Effector memory CD8-positive, alpha-beta T cell (primary cell): ENCODE measurements at regions not wholly inside any gene's neighbourhood (a gene's known extent, or its start where the extent isn't known, plus 50 kb on each side); places are given as distances from the start of the nearest gene placed in this dataset.

Experiments used
- ATAC-seq: fragments of 150-1000 bp; cut with Tn5 transposase; replicated peaks from 2 replicates; pipeline ENCODE4 v1.10.0; 2021; ENCODE audit warnings: mild to moderate bottlenecking, moderate library complexity
- DNase-seq, 3 experiments: peaks; one replicate each; pipeline ENCODE4 v3.0.0; 2021
- H3K27ac Mint-ChIP-seq, 2 donors: one replicate each; pipeline ENCODE4 v1.8.0; 2022; ENCODE audit warnings: mild to moderate bottlenecking in 2 of 2, mixed read lengths in 2 of 2, moderate library complexity in 2 of 2
- H3K27me3 Mint-ChIP-seq, 2 donors: one replicate each; pipeline ENCODE4 v1.8.0; 2022; ENCODE audit warnings: mixed read lengths in 2 of 2
- H3K36me3 Mint-ChIP-seq: one replicate; pipeline ENCODE4 v1.8.0; 2022; ENCODE audit warnings: mild to moderate bottlenecking, moderate library complexity, mixed read lengths; ENCODE audit not compliant: insufficient read depth
- H3K4me1 Mint-ChIP-seq, 2 donors: one replicate each; pipeline ENCODE4 v1.8.0; 2022; ENCODE audit warnings: low read depth in 2 of 2, mixed read lengths in 2 of 2
- H3K4me3 Mint-ChIP-seq, 2 donors: one replicate each; pipeline ENCODE4 v1.8.0; 2022; ENCODE audit warnings: mild to moderate bottlenecking in 2 of 2, mixed read lengths in 2 of 2, moderate library complexity in 2 of 2
- H3K9me3 Mint-ChIP-seq, 2 donors: one replicate each; pipeline ENCODE4 v1.8.0; 2022; ENCODE audit warnings: mixed read lengths in 2 of 2

DNA sequence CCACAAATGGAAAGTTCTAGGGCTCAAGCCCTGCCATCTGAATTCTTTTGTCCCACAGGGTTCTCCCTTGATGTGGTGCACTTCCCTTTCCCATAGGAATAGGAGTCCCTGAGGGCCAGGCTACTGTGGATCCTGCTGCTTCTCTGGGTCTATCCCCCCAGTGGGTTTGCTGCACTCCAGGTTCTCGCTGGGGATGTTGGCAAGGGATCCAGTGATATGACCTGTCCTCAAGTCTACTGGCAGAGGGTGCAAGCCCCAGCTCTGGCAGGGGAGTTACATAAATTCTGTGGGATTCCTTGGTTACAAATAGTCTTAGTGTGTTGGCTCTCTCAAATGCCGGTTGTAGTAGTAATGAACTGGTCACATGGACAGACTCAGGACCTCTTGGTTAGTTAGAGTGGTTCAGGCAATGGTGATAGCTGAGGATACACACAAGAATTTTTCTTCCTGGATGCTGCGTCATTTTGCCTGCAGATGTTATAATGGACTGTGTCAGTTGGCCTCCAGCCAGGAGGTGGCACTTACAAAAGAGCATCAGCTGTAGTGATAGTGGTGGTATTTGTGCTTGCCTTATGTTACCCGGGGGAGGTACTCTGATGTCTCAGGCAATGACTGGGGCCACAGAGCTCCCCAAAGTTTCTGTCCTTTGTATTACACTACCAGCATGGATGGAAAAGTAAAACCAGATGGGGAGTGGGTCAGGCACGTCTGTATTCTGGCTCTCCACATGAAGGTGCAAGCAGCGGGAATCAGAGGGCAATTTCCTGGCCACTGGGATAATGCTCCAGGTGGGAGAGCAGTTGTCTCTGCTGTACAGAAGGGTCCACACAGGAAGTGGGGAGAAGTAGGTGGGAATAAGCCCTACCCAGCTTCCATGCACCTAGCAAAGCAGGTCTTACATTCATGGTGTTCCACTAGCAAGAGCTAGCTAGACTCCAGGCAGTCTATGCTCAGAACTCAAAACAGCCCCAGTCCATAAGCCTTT lies 267.9 kb downstream of the SOX11 start:
- H3K9me3 Mint-ChIP-seq: peaks cover 4 to 21% of the 10 kb centered on the region in 2 donors
- no peak overlapping the region for H3K4me3 Mint-ChIP-seq
- no peaks in the 10 kb centered on the region for H3K27me3 Mint-ChIP-seq
- no peak for ATAC-seq
- peaks cover 2% of the 10 kb centered on the region for H3K36me3 Mint-ChIP-seq
- H3K27ac Mint-ChIP-seq: no peak overlapping the region
- no peaks in the 10 kb centered on the region for H3K4me1 Mint-ChIP-seq
- no peak for DNase-seq

DNA sequence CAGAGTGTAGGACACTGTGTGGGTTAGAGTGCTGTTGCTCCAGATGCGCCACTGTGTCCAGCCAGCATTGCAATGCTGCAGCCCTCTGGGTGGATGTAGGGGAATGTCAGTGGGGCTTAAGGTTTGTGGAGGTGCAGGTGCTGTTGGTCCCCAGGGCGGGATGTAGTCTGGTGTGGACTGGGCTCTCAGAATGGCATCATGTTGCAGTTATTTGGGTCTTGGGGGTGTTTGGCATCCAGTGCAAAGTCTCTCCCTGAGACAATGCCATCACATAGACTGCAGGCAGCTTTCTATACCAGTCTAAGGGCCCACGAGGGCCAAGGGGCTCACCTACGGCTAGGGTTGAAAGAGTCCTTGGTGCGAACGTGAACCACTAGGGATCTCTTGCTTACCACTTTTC lies 275.3 kb downstream of the SOX11 start:
- H3K27me3 Mint-ChIP-seq: no peaks in the 10 kb centered on the region
- H3K4me3 Mint-ChIP-seq: no peak overlapping the region
- peaks cover 4 to 13% of the 10 kb centered on the region in 2 donors for H3K9me3 Mint-ChIP-seq
- H3K4me1 Mint-ChIP-seq: no peaks in the 10 kb centered on the region
- H3K36me3 Mint-ChIP-seq: no peaks in the 10 kb centered on the region
- no peak overlapping the region for H3K27ac Mint-ChIP-seq
- DNase-seq (no peak), ATAC-seq (no peak)

DNA sequence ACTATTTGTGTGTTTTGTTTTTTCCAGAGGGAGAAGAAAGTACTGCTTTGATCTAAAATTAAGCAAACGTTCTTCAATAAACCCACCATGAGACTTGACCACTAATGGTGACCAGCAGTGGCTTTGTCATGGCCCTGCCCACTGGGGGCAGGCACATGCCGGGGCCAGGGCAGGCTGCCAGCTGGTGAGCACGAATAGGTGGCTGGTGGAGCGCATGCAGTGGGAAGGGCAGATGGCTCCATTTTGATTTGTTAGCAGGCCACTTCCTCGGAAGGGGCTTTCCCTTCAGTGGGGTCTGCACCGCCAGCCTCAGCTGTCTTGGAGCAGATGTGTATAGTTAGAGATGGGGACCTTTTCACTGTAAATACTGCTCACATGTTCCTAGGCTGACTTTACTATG lies 277.1 kb downstream of the SOX11 start:
- H3K9me3 Mint-ChIP-seq: peaks cover 4 to 13% of the 10 kb centered on the region in 2 donors
- no peak for ATAC-seq
- no peak overlapping the region for H3K4me3 Mint-ChIP-seq

DNA sequence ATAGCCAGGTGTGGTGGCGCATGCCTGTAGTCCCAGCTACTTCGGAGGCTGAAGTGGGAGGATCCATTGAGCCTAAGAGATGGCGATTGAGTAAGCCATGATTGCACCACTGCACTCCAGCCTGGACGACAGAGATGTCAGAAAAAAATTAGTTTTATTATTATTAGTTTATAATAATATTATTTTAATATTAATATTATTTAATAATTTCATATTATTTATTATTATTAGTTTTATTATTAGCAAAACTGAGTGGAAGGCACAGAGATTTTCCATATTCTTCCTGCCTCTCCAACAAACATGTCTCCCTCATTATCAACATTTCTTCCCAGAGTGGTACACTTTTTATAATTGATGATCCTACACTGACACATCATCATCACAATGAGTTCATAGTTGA lies 278.2 kb downstream of the SOX11 start:
- DNase-seq: no peak
- Mint-ChIP-seq H3K36me3 (no peaks in the 10 kb centered on the region), H3K4me1 (no peaks in the 10 kb centered on the region), H3K27ac (no peak overlapping the region), H3K4me3 (no peak overlapping the region), H3K27me3 (no peaks in the 10 kb centered on the region), H3K9me3 (peaks cover 5 to 13% of the 10 kb centered on the region in 2 donors)
- no peak for ATAC-seq

More for the DNA sequence above, 277.1 kb downstream of the SOX11 start:
- no peaks in the 10 kb centered on the region for H3K4me1 Mint-ChIP-seq
- H3K36me3 Mint-ChIP-seq: no peaks in the 10 kb centered on the region
- no peak for DNase-seq
- no peaks in the 10 kb centered on the region for H3K27me3 Mint-ChIP-seq
- H3K27ac Mint-ChIP-seq: no peak overlapping the region

DNA sequence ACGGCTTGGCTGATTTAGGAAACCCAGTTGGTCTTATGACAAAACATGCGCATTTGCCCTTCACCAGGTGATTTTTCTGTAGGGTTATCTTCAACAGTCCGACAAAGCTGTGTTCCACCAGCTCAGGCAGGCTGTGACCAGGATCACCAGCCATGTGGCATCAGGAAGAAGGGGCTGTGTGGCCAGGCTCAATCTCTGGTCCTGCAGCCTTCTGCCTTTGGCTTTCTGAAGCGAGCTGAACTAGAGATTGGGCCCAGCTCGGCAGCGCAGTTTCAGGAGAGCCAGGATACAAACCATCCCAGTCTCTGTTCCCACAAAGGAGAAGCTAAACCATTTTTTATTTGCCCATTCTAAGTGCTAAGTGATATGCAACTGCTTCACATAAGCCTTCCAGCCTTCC lies 282.3 kb downstream of the SOX11 start:
- Mint-ChIP-seq H3K27me3 (no peaks in the 10 kb centered on the region), H3K36me3 (no peaks in the 10 kb centered on the region), H3K4me1 (no peaks in the 10 kb centered on the region), H3K9me3 (peaks cover 4 to 18% of the 10 kb centered on the region in 2 donors), H3K4me3 (no peak overlapping the region), H3K27ac (no peak overlapping the region)
- no peak for DNase-seq
- ATAC-seq: no peak

DNA sequence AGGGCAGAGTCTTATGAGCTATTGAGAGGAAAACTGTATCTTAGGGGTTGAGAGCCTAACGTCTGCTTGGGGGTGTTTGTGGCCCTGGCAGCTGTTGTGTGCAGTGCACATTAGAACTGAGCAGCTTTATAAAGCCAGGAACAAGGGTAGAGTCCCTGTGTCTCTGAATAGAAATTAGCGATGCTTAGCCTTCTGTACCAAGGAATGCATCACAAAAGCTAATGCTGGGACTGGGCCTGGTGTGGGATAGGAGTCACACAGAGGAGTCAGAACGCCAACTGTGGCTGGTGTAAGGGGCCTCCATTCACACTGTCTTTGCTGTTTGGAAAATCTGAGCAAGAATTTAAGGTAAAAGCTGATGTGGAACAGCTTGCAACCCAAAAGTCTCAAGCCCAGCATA lies 283.2 kb downstream of the SOX11 start:
- no peaks in the 10 kb centered on the region for H3K36me3 Mint-ChIP-seq
- no peaks in the 10 kb centered on the region for H3K4me1 Mint-ChIP-seq
- no peak for ATAC-seq

DNA sequence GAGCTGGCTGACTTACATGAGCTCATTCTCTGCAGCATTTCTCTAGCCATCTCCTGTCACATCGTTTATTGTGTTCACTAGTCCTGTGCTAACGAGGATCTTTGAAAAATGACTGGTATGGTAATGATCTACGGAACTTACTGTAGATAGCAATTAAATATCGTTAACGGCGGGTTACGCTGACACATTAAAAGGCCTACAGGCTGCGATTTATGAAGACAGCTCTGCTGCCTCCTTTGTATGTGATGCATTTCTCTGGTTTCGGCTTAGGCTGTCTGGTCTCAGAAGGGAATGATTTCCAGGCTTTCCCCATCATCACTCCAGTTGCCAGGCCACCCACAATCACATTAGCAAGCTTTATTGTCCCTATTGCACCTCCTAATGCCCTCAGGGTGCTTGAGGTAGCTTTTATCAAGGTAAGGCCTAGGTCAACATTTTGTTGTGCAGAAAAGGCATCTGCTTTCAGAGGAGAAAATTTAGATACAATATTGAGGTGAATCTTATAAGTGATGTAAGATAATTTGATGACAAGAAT lies 284.4 kb downstream of the SOX11 start:
- no peak for ATAC-seq
- peaks cover 4 to 12% of the 10 kb centered on the region in 2 donors for H3K9me3 Mint-ChIP-seq
- no peak overlapping the region for H3K27ac Mint-ChIP-seq
- no peak overlapping the region for H3K4me3 Mint-ChIP-seq
- H3K36me3 Mint-ChIP-seq: no peaks in the 10 kb centered on the region
- DNase-seq: no peak
- H3K4me1 Mint-ChIP-seq: no peaks in the 10 kb centered on the region
- no peaks in the 10 kb centered on the region for H3K27me3 Mint-ChIP-seq

More for the DNA sequence above, 283.2 kb downstream of the SOX11 start:
- peaks cover 4 to 17% of the 10 kb centered on the region in 2 donors for H3K9me3 Mint-ChIP-seq
- H3K4me3 Mint-ChIP-seq: no peak overlapping the region
- no peaks in the 10 kb centered on the region for H3K27me3 Mint-ChIP-seq
- no peak for DNase-seq
- H3K27ac Mint-ChIP-seq: no peak overlapping the region

DNA sequence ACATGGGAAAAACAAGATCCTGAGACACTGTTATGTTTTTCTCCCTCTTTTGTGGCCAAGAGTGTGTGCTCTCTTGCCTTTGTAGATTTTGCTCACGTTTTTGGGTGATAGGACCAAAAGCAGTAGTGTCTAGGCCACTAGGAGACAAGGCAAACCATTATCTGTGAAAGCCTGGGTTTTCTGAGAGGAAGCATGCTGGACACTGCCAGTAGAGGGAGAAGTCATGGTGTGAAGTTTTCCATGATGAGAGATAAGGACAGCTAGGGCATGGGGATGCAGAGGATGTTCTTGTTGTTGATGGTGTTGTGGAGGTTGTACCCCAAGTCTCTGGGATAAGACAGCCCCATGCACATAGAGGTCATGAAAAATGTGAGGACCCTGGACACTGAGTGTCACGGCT lies 285.3 kb downstream of the SOX11 start:
- peaks cover 4 to 12% of the 10 kb centered on the region in 2 donors for H3K9me3 Mint-ChIP-seq
- no peaks in the 10 kb centered on the region for H3K36me3 Mint-ChIP-seq
- no peak overlapping the region for H3K27ac Mint-ChIP-seq
- no peak for ATAC-seq
- no peak for DNase-seq
- no peaks in the 10 kb centered on the region for H3K4me1 Mint-ChIP-seq
- no peak overlapping the region for H3K4me3 Mint-ChIP-seq
- no peaks in the 10 kb centered on the region for H3K27me3 Mint-ChIP-seq

DNA sequence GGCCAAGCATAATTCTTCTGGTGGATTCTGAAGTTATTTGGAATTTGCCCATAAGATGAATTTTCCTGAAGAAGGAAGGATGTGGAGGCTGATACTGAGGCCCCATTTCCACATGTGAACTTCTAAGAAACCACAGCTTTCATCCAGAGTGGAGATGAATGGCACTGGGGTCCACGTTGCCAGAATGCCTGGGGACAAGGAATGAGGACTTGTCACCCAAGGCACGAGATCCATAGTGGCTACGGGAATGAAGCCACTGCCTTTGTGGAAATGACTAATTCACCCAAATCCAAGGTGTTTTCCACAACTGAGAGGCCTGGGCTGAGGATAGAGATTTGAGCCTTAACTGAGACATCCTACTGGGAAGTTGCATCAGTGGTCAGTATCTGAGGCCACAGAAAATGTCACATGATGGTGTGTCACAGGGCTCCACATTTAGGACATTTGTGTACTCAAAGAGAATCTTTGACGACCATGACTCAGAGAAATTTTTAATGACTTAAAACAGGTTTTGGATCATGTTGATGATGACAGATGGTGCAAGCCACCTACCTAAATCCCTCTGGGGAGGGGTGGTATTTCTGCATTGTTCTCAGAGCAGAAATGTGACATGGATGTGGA lies 286.1 kb downstream of the SOX11 start:
- Mint-ChIP-seq H3K27ac (no peak overlapping the region), H3K4me1 (no peaks in the 10 kb centered on the region), H3K36me3 (no peaks in the 10 kb centered on the region), H3K27me3 (no peaks in the 10 kb centered on the region), H3K9me3 (peaks cover 4 to 12% of the 10 kb centered on the region in 2 donors), H3K4me3 (no peak overlapping the region)
- DNase-seq: no peak
- no peak for ATAC-seq

DNA sequence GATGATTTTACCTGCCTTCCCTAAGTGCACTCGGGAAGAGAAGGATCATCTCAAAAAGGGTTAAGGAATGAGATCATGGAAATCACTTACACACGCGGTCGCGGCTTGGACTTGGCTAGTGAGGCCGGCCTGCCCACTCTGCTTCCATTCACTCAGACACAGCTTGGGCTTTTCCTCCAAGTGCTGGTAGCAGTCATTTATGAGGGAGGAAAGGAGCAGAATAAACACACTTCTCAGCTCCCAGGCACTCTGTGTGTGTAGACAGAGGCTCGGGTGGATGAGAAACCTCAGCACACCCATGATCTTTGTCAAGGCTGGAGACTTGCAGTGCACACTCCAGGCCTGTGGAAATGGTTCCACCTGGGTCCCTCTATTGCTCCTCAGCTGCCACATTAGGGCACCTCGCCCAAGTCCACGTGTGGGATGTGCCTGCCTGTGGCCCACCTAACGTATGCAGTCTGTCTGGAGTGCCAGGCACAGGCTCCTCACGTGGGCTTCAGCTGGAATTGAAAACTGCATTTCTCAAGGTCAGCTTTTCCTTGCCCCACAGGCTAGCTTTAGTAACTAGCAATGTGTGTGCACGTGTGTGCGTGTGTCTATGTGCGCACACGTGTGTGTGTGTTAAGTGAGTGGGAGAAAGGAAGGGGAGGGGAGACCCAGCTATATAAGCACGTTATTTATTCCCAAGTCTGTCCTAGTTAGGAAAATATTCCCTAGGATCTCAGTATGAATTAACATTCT lies 288.4 kb downstream of the SOX11 start:
- no peak for DNase-seq
- H3K27me3 Mint-ChIP-seq: no peaks in the 10 kb centered on the region
- peaks cover 2 to 18% of the 10 kb centered on the region in 2 donors for H3K9me3 Mint-ChIP-seq
- H3K27ac Mint-ChIP-seq: no peak overlapping the region
- no peak overlapping the region for H3K4me3 Mint-ChIP-seq
- H3K4me1 Mint-ChIP-seq: no peaks in the 10 kb centered on the region
- no peak for ATAC-seq
- H3K36me3 Mint-ChIP-seq: no peaks in the 10 kb centered on the region

DNA sequence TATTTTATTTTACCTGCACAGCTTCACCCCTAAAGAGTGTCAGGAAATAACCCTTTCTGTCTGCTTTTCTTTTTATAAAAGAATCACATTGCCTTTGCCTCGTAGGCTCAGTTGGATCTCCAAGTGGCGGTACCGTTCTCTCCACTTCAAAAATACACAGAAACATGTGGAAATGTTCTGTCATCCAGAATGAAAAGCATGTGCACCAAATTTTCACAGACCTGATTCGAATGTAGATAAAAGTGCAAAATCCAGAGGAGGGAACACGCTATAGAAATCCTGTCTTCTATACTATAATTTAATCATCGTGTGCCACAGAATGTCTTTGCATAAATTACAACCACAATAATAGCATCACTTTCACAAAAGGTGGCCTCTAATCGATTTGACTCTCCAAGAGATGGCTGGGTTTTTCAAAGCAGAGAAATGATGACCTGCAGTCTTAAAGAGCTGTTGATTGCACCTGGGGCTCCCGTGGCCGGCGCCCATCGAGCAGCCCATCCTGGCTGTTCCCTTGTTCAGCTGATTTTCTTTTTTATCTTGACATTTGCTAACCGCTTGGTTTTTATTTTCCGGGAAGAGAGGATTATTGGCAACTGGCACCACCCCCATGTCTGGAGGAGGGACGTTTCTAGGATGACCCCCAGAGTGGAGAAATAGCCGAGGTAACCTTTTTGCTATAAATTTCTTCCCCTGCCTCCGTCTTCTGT lies 290.2 kb downstream of the SOX11 start:
- Mint-ChIP-seq H3K9me3 (peaks cover 0 to 18% of the 10 kb centered on the region in 2 donors), H3K36me3 (no peaks in the 10 kb centered on the region), H3K27ac (no peak overlapping the region), H3K4me3 (no peak overlapping the region), H3K4me1 (no peaks in the 10 kb centered on the region), H3K27me3 (no peaks in the 10 kb centered on the region)
- ATAC-seq (no peak), DNase-seq (no peak)

DNA sequence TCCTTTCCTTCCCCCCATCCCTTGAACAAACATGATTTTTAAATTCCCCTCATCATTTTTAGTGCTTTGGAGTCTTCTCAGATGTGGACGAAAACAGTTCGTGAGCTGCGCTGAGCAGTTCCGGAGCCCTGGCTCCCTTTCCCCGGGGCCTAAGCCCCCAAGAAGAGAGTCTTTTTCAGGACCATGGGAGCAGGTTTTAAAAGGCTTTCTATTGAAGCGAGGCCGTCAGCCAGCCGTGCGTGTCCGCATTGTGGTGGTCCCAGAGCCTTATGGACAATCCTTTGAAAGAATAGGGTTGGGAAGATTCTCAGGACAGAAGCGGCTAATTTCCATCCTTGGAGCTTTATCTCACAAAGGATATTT lies 290.7 kb downstream of the SOX11 start:
- Mint-ChIP-seq H3K36me3 (no peaks in the 10 kb centered on the region), H3K4me3 (no peak overlapping the region), H3K27me3 (no peaks in the 10 kb centered on the region), H3K9me3 (peaks cover 0 to 18% of the 10 kb centered on the region in 2 donors), H3K27ac (no peak overlapping the region), H3K4me1 (no peaks in the 10 kb centered on the region)
- ATAC-seq (no peak), DNase-seq (no peak)
